ENCODE measurements at regions not wholly inside any gene's neighbourhood (a gene's known extent, or its start where the extent isn't known, plus 50 kb on each side); places are given as distances from the start of the nearest gene placed in this dataset.
A peak's percentile ranks its signal among the peaks of the same experiment; 100 is the strongest.

- TF ChIP-seq GATA2 (IDR thresholded peaks at IDR 0.05; ENCODE audit: insufficient read depth, insufficient read length, low read depth, low read length) (peak; percentile 66), CTCF (IDR thresholded peaks at IDR 0.05; ENCODE audit: extremely low read depth in 1 of 2, insufficient read depth in 1 of 2, low read depth in 1 of 2, low read length in 2 of 2) (no peak), POLR2AphosphoS5 (IDR thresholded peaks at IDR 0.05; ENCODE audit: insufficient read depth, low read depth, low read length) (no peak)
- TF ChIP-seq, protein P1, sequence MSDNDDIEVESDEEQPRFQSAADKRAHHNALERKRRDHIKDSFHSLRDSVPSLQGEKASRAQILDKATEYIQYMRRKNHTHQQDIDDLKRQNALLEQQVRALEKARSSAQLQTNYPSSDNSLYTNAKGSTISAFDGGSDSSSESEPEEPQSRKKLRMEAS (IDR thresholded peaks at IDR 0.05; ENCODE audit: insufficient read depth, insufficient read length) = no peak
Observed at GRCh38 chr12:65666876-65667275, 157.4 kb upstream of the HMGA2 start.
